CD4-positive, alpha-beta T cell (primary cell): ENCODE measurements at regions not wholly inside any gene's neighbourhood (a gene's known extent, or its start where the extent isn't known, plus 50 kb on each side); places are given as distances from the start of the nearest gene placed in this dataset.

Experiments
- ATAC-seq: fragments of 200-7000 bp; cut with Tn5 transposase; one replicate; pipeline ENCODE4 v1.10.0; 2022; ENCODE audit warnings: mild to moderate bottlenecking; ENCODE audit not compliant: poor library complexity
- CTCF ChIA-PET: fragments of 350-600 bp; sonication (Branson Sonifier 250); formaldehyde crosslinking; loops from one replicate; lab custom pipeline; 2021; ENCODE audit warnings: antibody characterized with exemption, inconsistent platforms; lab: Charles Lee
- POLR2A ChIA-PET: fragments of 350-600 bp; sonication (Branson Sonifier 250); formaldehyde crosslinking; loops from one replicate; lab custom pipeline; 2021; ENCODE audit warnings: antibody characterized with exemption, inconsistent platforms; lab: Charles Lee
- DNase-seq, 14 experiments: peaks; one replicate each; pipeline ENCODE4 v3.0.0-alpha.2; 2013 to 2020; ENCODE audit warnings: mixed read lengths in 2 of 14
- H3K27ac ChIP-seq, 2 donors: one replicate each; pipeline versions ENCODE4 v1.5.1 to v1.7.0; 2013; ENCODE audit warnings: low read length in 2 of 2, low read depth in 1 of 2, mild to moderate bottlenecking in 1 of 2
- H3K27me3 ChIP-seq, 2 experiments: 1 replicate in 1 of 2; 2 replicates in 1 of 2; pipeline versions ENCODE4 v1.6.1 to v1.7.0; 2013; ENCODE audit warnings: low read length in 2 of 2, control low read depth in 1 of 2, mild to moderate bottlenecking in 1 of 2, moderate library complexity in 1 of 2; ENCODE audit not compliant: insufficient read depth in 2 of 2, control insufficient read depth in 1 of 2
- H3K36me3 ChIP-seq: one replicate; pipeline ENCODE4 v1.6.1; 2013; ENCODE audit warnings: low read length, control low read depth; ENCODE audit not compliant: insufficient read depth
- H3K4me1 ChIP-seq: one replicate; pipeline ENCODE4 v1.6.1; 2013; ENCODE audit warnings: low read length, control low read depth; ENCODE audit not compliant: insufficient read depth
- H3K4me3 ChIP-seq: one replicate; pipeline ENCODE4 v1.5.1; 2013; ENCODE audit warnings: mild to moderate bottlenecking, low read length, moderate library complexity
- H3K9me3 ChIP-seq, 2 experiments: 1 replicate in 1 of 2; 2 replicates in 1 of 2; pipeline versions ENCODE4 v1.6.1 to v1.7.0; 2013; ENCODE audit warnings: low read length in 2 of 2, mild to moderate bottlenecking in 2 of 2, control low read depth in 1 of 2, moderate library complexity in 1 of 2; ENCODE audit not compliant: control insufficient read depth in 1 of 2, insufficient read depth in 1 of 2
- H3K27ac Mint-ChIP-seq: one replicate; pipeline ENCODE4 v1.8.0; 2020; ENCODE audit warnings: mixed read lengths
- H3K27me3 Mint-ChIP-seq: one replicate; pipeline ENCODE4 v1.8.0; 2021; ENCODE audit warnings: mixed read lengths
- H3K36me3 Mint-ChIP-seq: one replicate; pipeline ENCODE4 v1.8.0; 2021; ENCODE audit warnings: low read depth, mixed read lengths
- H3K4me1 Mint-ChIP-seq: one replicate; pipeline ENCODE4 v1.8.0; 2021; ENCODE audit warnings: low read depth, mixed read lengths
- H3K4me3 Mint-ChIP-seq: one replicate; pipeline ENCODE4 v1.8.0; 2020; ENCODE audit warnings: mild to moderate bottlenecking, mixed read lengths
- H3K9me3 Mint-ChIP-seq: one replicate; pipeline ENCODE4 v1.8.0; 2020; ENCODE audit warnings: mixed read lengths
- intact Hi-C, 2 experiments: fragments of 100-400 bp; cut with DNase I in 1 of 2; cut with micrococcal nuclease in 1 of 2; formaldehyde crosslinking; loops; one replicate each; pipeline versions ENCODE4 v1.15.1 to v1.9.0; 2023 to 2025; cut with DNase I, micrococcal nuclease
- TF ChIP-seq, protein P1 (sequence below): fragments of 200-600 bp; IDR thresholded peaks from one replicate; pipeline ENCODE4 v1.8.0; 2022; ENCODE audit warnings: antibody characterized with exemption, mild to moderate bottlenecking

DNA sequence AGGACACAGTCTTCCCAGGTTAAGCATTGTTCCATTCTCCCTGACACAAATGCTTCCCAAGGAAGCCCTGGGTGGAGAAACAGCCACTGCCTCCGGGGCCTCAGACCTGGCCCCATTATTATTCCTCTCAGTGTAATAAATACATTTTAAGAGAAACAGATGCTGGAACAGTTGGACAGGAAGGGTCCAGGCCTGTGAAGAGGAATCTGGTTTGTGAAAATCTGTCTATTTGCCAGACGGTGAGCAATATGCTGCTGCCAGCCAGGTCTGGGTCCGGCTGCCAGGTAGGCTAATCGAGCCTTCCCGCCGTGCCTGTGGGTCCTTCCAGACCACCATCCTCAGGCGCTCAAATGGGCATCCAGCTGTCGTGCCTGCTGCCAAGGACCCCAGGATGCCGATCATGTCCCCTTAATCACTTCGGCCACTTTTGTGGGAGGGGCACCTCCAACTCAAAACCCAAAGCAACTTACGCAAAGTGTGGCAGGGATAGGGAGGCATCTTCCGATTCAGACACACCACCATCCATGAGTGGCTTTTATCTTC lies 528.4 kb downstream of the MIAT start:
- Histone ChIP-seq H3K4me1 (no peaks in the 10 kb centered on the region), H3K27me3 (peaks cover 0 to 4% of the 10 kb centered on the region in 2 experiments), H3K27ac (no peak overlapping the region), H3K36me3 (no peaks in the 10 kb centered on the region), H3K9me3 (no peaks in the 10 kb centered on the region), H3K4me3 (no peak overlapping the region)
- ATAC-seq, result no peak
- ChIA-PET POLR2A (no interaction called here), CTCF (no interaction called here)
- H3K27me3 Mint-ChIP-seq, result peaks cover 15% of the 10 kb centered on the region
- no peaks in the 10 kb centered on the region for H3K9me3 Mint-ChIP-seq
- intact Hi-C loops, result loop anchor here in 1 of 2 experiments (10.0 kb wide), 1 partner anchor 59 kb away; no protein-coding TSS in a partner anchor
- TF ChIP-seq, protein P1, sequence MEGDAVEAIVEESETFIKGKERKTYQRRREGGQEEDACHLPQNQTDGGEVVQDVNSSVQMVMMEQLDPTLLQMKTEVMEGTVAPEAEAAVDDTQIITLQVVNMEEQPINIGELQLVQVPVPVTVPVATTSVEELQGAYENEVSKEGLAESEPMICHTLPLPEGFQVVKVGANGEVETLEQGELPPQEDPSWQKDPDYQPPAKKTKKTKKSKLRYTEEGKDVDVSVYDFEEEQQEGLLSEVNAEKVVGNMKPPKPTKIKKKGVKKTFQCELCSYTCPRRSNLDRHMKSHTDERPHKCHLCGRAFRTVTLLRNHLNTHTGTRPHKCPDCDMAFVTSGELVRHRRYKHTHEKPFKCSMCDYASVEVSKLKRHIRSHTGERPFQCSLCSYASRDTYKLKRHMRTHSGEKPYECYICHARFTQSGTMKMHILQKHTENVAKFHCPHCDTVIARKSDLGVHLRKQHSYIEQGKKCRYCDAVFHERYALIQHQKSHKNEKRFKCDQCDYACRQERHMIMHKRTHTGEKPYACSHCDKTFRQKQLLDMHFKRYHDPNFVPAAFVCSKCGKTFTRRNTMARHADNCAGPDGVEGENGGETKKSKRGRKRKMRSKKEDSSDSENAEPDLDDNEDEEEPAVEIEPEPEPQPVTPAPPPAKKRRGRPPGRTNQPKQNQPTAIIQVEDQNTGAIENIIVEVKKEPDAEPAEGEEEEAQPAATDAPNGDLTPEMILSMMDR, result no peak
- no peak for DNase-seq
- H3K4me1 Mint-ChIP-seq, result no peaks in the 10 kb centered on the region
- no peaks in the 10 kb centered on the region for H3K36me3 Mint-ChIP-seq
- no peak overlapping the region for H3K27ac Mint-ChIP-seq
- H3K4me3 Mint-ChIP-seq, result no peak overlapping the region

DNA sequence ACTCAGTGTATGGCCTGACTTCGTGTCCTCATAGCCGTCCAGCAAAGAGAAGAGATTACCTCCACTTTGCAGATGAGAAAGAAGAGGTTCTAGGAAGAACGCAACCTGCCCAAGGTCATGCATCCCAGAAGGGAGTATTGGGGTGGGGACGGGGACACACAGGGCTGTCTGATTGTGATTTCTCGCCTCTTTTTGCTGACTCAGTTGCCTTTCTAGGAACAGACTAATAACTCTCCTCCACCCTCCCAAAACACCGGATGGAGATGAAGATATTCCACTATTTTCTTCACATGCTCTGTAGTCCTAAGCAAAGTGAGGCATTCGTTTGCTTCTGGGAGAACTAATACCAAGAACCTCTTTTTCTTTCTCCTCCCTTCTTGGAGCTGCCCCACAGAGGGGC lies 529.3 kb downstream of the MIAT start:
- H3K27me3 Mint-ChIP-seq, result peaks cover 15% of the 10 kb centered on the region
- peaks cover 3% of the 10 kb centered on the region for H3K9me3 Mint-ChIP-seq
- ChIA-PET POLR2A (no interaction called here), CTCF (no interaction called here)
- no peak for DNase-seq
- intact Hi-C loops, result loop anchor here in 1 of 2 experiments (10.0 kb wide), 1 partner anchor 58 kb away; no protein-coding TSS in a partner anchor
- no peaks in the 10 kb centered on the region for H3K4me1 Mint-ChIP-seq
- TF ChIP-seq, protein P1, result no peak
- H3K4me3 Mint-ChIP-seq, result no peak overlapping the region
- no peak overlapping the region for H3K27ac Mint-ChIP-seq
- Histone ChIP-seq H3K4me1 (no peaks in the 10 kb centered on the region), H3K27me3 (peaks cover 0 to 4% of the 10 kb centered on the region in 2 experiments), H3K27ac (no peak overlapping the region), H3K9me3 (no peaks in the 10 kb centered on the region), H3K4me3 (no peak overlapping the region), H3K36me3 (no peaks in the 10 kb centered on the region)
- no peaks in the 10 kb centered on the region for H3K36me3 Mint-ChIP-seq
- ATAC-seq, result no peak

DNA sequence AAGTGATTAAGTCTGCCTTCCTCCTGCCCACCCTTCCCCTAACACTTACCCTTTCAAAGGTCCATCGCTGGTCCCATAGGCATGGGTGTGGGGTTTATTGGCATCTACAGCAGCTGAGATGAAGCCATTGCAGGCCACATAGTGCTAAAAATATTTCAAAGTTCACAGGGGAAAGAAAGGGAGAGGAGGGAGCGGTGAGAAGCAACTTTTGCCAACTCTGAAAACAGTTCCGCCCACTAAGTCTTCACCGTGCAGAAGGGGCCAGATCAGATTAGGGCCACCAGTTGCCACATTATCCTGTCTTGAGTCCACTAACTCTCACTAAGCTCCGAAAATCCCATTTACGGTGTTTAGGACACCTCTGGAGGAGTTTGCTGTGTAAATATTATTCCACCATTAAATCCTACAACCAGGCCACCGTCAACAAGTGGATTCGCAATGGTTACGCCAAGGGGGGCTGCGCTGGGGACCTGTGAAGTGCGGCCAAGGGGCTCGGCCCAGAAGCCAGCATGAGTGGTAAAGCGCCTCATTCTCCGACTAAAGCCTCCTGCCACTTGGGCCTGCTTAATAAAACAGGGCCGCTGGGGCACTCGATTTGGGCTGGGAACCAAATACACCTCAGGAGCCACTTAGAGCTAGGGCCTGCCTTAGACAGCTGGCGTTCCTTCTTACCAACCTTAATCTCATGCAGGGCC lies 534.9 kb downstream of the MIAT start:
- Histone ChIP-seq H3K9me3 (peaks cover 0 to 18% of the 10 kb centered on the region in 2 experiments), H3K27ac (no peak overlapping the region), H3K4me3 (no peak overlapping the region), H3K36me3 (no peaks in the 10 kb centered on the region), H3K4me1 (no peaks in the 10 kb centered on the region), H3K27me3 (peaks cover 2 to 4% of the 10 kb centered on the region in 2 experiments)
- no peak overlapping the region for H3K4me3 Mint-ChIP-seq
- H3K9me3 Mint-ChIP-seq, result peaks cover 3% of the 10 kb centered on the region
- H3K4me1 Mint-ChIP-seq, result no peaks in the 10 kb centered on the region
- no peak for ATAC-seq
- peaks cover 21% of the 10 kb centered on the region for H3K27me3 Mint-ChIP-seq
- intact Hi-C loops, result no loop called here
- ChIA-PET POLR2A (no interaction called here), CTCF (no interaction called here)
- no peak for DNase-seq
- no peaks in the 10 kb centered on the region for H3K36me3 Mint-ChIP-seq
- H3K27ac Mint-ChIP-seq, result no peak overlapping the region
- TF ChIP-seq, protein P1, result no peak
